Retinal pigment epithelial cell (primary cell): ENCODE measurements at regions not wholly inside any gene's neighbourhood (a gene's known extent, or its start where the extent isn't known, plus 50 kb on each side); places are given as distances from the start of the nearest gene placed in this dataset.

ENCODE experiments used
- DNase-seq: peaks from one replicate; pipeline ENCODE4 v3.0.0-alpha.2; 2010; ENCODE audit warnings: low read depth
- H3K4me3 ChIP-seq: 2 replicates; pipeline ENCODE4 v1.5.1; 2011; ENCODE audit warnings: mild to moderate bottlenecking, low read length, control low read depth, moderate library complexity
- TF ChIP-seq, protein P1 (sequence below): conservative IDR thresholded peaks from 2 replicates; pipeline ENCODE4 v1.5.1; 2011; ENCODE audit warnings: low read depth, low read length, control low read depth, inconsistent platforms

GRCh38 chr19:29062475-29063435 lies 150.2 kb downstream of the UQCRFS1 start:
- TF ChIP-seq, protein P1, sequence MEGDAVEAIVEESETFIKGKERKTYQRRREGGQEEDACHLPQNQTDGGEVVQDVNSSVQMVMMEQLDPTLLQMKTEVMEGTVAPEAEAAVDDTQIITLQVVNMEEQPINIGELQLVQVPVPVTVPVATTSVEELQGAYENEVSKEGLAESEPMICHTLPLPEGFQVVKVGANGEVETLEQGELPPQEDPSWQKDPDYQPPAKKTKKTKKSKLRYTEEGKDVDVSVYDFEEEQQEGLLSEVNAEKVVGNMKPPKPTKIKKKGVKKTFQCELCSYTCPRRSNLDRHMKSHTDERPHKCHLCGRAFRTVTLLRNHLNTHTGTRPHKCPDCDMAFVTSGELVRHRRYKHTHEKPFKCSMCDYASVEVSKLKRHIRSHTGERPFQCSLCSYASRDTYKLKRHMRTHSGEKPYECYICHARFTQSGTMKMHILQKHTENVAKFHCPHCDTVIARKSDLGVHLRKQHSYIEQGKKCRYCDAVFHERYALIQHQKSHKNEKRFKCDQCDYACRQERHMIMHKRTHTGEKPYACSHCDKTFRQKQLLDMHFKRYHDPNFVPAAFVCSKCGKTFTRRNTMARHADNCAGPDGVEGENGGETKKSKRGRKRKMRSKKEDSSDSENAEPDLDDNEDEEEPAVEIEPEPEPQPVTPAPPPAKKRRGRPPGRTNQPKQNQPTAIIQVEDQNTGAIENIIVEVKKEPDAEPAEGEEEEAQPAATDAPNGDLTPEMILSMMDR, result no peak
- no peak overlapping the region for H3K4me3 ChIP-seq
- no peak for DNase-seq

DNA sequence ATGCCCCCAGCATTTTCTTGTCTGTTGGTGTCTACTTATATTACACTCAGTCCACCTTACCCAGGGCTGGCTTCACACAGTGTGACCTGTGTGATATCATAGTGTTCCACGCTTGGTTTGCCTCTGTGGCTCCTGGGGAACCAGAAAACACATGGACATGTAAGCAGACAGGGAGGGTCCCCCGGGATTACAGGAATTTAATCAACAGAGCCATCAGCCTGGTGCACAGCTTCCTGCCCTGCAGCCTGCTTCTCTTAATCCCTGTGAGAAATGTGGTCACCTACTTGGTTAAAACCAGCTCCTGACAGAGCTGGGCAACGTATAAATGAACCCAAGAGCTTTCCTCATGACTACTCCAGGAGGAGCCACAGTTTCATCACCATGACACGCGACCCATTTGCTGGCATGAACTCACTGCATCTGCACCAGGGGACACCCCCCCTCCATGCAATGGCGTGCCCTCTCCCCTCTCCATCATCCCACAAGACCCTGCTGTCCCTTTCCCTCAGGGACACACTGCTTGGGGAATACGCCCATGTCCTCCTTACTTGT lies 152.1 kb downstream of the UQCRFS1 start:
- TF ChIP-seq, protein P1, result no peak
- no peak for DNase-seq

DNA sequence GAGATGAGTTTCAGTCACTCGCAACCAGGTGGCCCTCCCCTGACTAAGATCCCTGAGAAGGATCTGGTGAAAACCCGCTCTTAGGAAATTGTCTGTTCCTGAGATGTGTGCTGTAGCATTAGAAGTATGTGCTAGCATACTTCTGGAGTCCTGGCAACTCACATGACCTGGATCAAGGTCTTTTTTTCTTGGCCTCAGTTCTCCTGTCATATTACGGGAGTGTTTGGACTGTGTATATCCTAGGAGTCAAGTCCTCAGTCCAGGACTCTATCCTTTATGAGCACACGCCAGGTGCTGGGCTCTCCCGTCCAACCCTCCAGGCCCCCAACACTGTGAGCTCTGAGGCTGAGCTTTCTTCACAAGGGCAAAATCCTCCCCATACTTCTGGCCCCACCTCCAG lies 156.4 kb downstream of the UQCRFS1 start:
- no peak for DNase-seq
- no peak overlapping the region for H3K4me3 ChIP-seq
- TF ChIP-seq, protein P1, result no peak

More for the DNA sequence above, 152.1 kb downstream of the UQCRFS1 start:
- H3K4me3 ChIP-seq, result no peak overlapping the region

- no peak overlapping the region for H3K4me3 ChIP-seq
- TF ChIP-seq, protein P1, result no peak
- DNase-seq, result no peak
Measured at GRCh38 chr19:29054886-29055675, 157.9 kb downstream of the UQCRFS1 start.

DNA sequence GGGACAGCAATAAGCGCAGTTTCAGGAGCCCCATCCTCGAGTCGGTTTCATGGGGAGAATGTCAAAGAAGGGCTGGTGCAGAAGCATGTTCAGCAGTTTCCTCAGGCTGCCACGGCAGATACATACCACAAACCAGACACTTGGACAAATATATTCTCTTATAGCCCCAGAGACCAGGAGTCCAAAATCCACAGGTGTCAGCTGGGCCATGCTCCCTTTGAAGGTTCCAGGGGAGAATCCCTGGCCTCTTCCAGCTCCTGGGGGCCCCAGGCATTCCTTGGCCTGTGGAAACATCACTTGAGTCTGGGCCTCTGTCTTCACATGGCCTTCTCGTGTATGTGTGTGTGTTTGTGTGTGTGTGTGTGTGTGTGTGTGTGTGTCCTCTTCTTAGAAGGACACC lies 164.1 kb downstream of the UQCRFS1 start:
- TF ChIP-seq, protein P1, result no peak
- H3K4me3 ChIP-seq, result no peak overlapping the region
- no peak for DNase-seq

- H3K4me3 ChIP-seq, result no peak overlapping the region
- TF ChIP-seq, protein P1, result no peak
- no peak for DNase-seq
Measured at GRCh38 chr19:29045679-29046254, 167.2 kb downstream of the UQCRFS1 start.
